ENCODE measurements at regions not wholly inside any gene's neighbourhood (a gene's known extent, or its start where the extent isn't known, plus 50 kb on each side); places are given as distances from the start of the nearest gene placed in this dataset.

DNA sequence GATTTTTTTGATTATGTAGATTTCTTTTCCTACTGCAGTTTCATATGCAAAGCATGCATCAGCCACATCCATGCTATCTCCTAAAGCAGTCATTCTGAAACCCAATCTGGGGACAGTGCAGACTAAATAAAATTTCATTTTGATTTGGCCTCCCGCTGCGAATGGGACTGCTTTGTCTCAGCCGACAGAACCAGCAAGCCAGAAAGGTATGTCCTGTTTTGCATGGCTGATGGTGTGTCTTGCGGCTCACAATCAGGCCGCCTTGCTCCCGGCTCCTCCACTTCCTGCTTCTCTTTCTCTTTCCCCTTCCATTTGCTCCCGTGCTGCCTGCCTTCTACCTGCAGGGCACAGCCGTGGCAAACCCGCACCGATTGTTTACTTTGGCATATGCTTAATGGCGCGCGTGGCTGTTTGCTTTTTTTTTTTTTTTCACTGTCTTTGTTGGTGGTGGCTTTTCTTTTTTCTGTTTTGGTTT, 419.6 kb upstream of the POU3F3 start:
- Mint-ChIP-seq H3K27ac (peak overlapping the region; percentile 91), H3K4me3 (peak overlapping the region; percentile 52), H3K4me1 (peaks cover 36% of the 10 kb centered on the region), H3K27me3 (ENCODE audit: insufficient read depth) (no peaks in the 10 kb centered on the region), H3K9me3 (no peaks in the 10 kb centered on the region), H3K36me3 (ENCODE audit: low read depth) (no peaks in the 10 kb centered on the region)
- TF ChIP-seq, protein P1, sequence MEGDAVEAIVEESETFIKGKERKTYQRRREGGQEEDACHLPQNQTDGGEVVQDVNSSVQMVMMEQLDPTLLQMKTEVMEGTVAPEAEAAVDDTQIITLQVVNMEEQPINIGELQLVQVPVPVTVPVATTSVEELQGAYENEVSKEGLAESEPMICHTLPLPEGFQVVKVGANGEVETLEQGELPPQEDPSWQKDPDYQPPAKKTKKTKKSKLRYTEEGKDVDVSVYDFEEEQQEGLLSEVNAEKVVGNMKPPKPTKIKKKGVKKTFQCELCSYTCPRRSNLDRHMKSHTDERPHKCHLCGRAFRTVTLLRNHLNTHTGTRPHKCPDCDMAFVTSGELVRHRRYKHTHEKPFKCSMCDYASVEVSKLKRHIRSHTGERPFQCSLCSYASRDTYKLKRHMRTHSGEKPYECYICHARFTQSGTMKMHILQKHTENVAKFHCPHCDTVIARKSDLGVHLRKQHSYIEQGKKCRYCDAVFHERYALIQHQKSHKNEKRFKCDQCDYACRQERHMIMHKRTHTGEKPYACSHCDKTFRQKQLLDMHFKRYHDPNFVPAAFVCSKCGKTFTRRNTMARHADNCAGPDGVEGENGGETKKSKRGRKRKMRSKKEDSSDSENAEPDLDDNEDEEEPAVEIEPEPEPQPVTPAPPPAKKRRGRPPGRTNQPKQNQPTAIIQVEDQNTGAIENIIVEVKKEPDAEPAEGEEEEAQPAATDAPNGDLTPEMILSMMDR (conservative IDR thresholded peaks at IDR 0.05), result peak; percentile 39
- peak overlapping the region; percentile 90 for H3K27ac ChIP-seq (ENCODE audit: low read depth, low read length)
- DNase-seq, result peak; percentile 84
- H3K9ac ChIP-seq (ENCODE audit: extremely low read depth, low read length, poor library complexity, severe bottlenecking), result no peak overlapping the region
- 13% methylated on average over 13 of the region's 13 CpGs; no CpG with 5 or more reads in 1 of the 2 experiments for WGBS, 2 experiments (ENCODE audit: insufficient coverage in 1 of 2, insufficient read length in 1 of 2)
- H3K9me3 ChIP-seq (ENCODE audit: control insufficient read depth, low read length), result peaks cover 6% of the 10 kb centered on the region
- peaks cover 4% of the 10 kb centered on the region for H3K4me1 ChIP-seq (ENCODE audit: control insufficient read depth, insufficient read depth, low read length)
- no peaks in the 10 kb centered on the region for H3K36me3 ChIP-seq (ENCODE audit: control insufficient read depth, insufficient read depth, low read length)
- no peaks in the 10 kb centered on the region for H3K27me3 ChIP-seq (ENCODE audit: control insufficient read depth, insufficient read depth, low read length, poor library complexity, severe bottlenecking)
- peak overlapping the region; percentile 32 for H3K4me3 ChIP-seq (ENCODE audit: low read length)

DNA sequence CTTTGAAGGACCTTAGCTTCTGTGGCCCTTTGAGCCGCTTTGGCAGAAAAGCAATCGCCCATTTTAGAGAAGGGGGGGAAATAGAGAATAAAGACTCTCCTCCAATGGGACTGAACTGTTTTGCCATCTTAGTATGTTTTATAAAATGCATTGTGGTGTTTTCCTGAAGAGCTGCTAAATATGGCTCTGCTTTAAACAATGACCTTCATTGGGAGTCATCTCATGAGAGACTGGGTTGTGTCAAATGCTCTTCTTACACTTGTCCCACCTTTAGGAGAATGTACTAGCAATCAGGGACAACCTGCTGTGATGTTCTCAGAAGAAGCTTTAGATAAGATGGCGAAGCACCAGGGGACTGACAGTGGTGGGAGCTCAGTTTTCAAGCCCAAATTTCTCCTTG, 418.9 kb upstream of the POU3F3 start:
- Histone ChIP-seq H3K36me3 (ENCODE audit: control insufficient read depth, insufficient read depth, low read length) (no peaks in the 10 kb centered on the region), H3K4me1 (ENCODE audit: control insufficient read depth, insufficient read depth, low read length) (peaks cover 4% of the 10 kb centered on the region), H3K4me3 (ENCODE audit: low read length) (peak overlapping the region; percentile 32), H3K27me3 (ENCODE audit: control insufficient read depth, insufficient read depth, low read length, poor library complexity, severe bottlenecking) (no peaks in the 10 kb centered on the region), H3K9ac (ENCODE audit: extremely low read depth, low read length, poor library complexity, severe bottlenecking) (no peak overlapping the region), H3K27ac (ENCODE audit: low read depth, low read length) (peak overlapping the region; percentile 90), H3K9me3 (ENCODE audit: control insufficient read depth, low read length) (peaks cover 6% of the 10 kb centered on the region)
- TF ChIP-seq, protein P1 (conservative IDR thresholded peaks at IDR 0.05), result no peak
- Mint-ChIP-seq H3K27me3 (ENCODE audit: insufficient read depth) (no peaks in the 10 kb centered on the region), H3K9me3 (no peaks in the 10 kb centered on the region), H3K36me3 (ENCODE audit: low read depth) (no peaks in the 10 kb centered on the region), H3K4me3 (peak overlapping the region; percentile 52), H3K27ac (peak overlapping the region; percentile 91), H3K4me1 (peaks cover 36% of the 10 kb centered on the region)
- DNase-seq, result no peak
- 69 to 86% methylated on average over 3 of the region's 3 CpGs for WGBS, 2 experiments (ENCODE audit: insufficient coverage in 1 of 2, insufficient read length in 1 of 2)

DNA sequence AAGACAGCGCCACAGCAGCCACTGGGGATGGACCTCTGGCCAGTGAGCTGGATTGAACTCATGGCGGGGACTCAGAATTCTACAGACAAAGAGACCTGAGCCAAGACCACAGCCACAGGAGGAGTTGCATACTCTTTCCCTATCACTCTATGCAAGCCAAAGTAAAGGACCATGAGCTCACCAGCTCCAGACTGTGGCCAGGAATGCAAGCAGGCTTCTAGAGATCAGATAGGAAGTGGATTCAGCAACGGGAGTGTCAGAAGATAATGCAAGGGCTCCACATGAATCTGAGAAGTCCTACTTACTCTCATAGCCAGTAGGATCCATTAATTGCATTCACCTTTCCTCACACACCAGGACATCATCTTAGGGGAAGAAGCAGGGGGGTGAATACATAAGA, 415.4 kb upstream of the POU3F3 start:
- H3K9me3 Mint-ChIP-seq, result peaks cover 4% of the 10 kb centered on the region
- DNase-seq, result no peak
- Histone ChIP-seq H3K4me3 (ENCODE audit: low read length) (no peak overlapping the region), H3K4me1 (ENCODE audit: control insufficient read depth, insufficient read depth, low read length) (peaks cover 4% of the 10 kb centered on the region), H3K27ac (ENCODE audit: low read depth, low read length) (no peak overlapping the region), H3K27me3 (ENCODE audit: control insufficient read depth, insufficient read depth, low read length, poor library complexity, severe bottlenecking) (no peaks in the 10 kb centered on the region), H3K9me3 (ENCODE audit: control insufficient read depth, low read length) (peaks cover 6% of the 10 kb centered on the region), H3K36me3 (ENCODE audit: control insufficient read depth, insufficient read depth, low read length) (no peaks in the 10 kb centered on the region), H3K9ac (ENCODE audit: extremely low read depth, low read length, poor library complexity, severe bottlenecking) (no peak overlapping the region)
- no peaks in the 10 kb centered on the region for H3K36me3 Mint-ChIP-seq (ENCODE audit: low read depth)
- H3K4me1 Mint-ChIP-seq, result peaks cover 22% of the 10 kb centered on the region
- TF ChIP-seq, protein P1 (conservative IDR thresholded peaks at IDR 0.05), result no peak
- H3K27me3 Mint-ChIP-seq (ENCODE audit: insufficient read depth), result no peaks in the 10 kb centered on the region
- no peak overlapping the region for H3K4me3 Mint-ChIP-seq
- no peak overlapping the region for H3K27ac Mint-ChIP-seq
- 70% methylated on average over 3 of the region's 3 CpGs; no CpG with 5 or more reads in 1 of the 2 experiments for WGBS, 2 experiments (ENCODE audit: insufficient coverage in 1 of 2, insufficient read length in 1 of 2)
